ENCODE measurements at regions not wholly inside any gene's neighbourhood (a gene's known extent, or its start where the extent isn't known, plus 50 kb on each side); places are given as distances from the start of the nearest gene placed in this dataset.

DNA sequence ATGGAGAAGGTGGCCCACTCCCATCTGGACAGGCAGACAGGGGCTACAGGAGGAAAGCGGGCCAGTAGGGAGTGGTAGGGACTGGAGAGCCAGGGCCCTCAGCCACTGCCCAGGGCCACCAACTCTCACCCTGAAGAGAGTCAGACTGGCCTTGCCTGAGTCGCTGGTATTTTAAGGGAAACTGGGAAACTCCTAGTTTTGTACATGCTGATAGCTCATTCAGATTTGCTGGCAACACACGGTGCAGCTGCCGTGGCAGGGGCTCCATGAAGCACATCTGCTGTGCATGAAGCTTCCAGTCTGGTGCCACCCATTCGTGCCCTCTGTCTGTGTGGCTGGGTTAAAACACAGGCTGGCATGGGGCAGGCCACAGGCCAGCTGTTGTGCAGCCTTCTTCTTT lies 137.3 kb upstream of the GLI2 start:
- no peak for TF ChIP-seq EP300 (IDR thresholded peaks at IDR 0.05; ENCODE audit: borderline replicate concordance in 1 of 2, low read depth in 2 of 2, low read length in 2 of 2)
- TF ChIP-seq, protein P1, sequence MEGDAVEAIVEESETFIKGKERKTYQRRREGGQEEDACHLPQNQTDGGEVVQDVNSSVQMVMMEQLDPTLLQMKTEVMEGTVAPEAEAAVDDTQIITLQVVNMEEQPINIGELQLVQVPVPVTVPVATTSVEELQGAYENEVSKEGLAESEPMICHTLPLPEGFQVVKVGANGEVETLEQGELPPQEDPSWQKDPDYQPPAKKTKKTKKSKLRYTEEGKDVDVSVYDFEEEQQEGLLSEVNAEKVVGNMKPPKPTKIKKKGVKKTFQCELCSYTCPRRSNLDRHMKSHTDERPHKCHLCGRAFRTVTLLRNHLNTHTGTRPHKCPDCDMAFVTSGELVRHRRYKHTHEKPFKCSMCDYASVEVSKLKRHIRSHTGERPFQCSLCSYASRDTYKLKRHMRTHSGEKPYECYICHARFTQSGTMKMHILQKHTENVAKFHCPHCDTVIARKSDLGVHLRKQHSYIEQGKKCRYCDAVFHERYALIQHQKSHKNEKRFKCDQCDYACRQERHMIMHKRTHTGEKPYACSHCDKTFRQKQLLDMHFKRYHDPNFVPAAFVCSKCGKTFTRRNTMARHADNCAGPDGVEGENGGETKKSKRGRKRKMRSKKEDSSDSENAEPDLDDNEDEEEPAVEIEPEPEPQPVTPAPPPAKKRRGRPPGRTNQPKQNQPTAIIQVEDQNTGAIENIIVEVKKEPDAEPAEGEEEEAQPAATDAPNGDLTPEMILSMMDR (IDR thresholded peaks at IDR 0.05; ENCODE audit: control extremely low read depth in 1 of 3, insufficient read depth in 1 of 3, low read depth in 1 of 3, low read length in 3 of 3) = no peak
- TF ChIP-seq, protein P2, sequence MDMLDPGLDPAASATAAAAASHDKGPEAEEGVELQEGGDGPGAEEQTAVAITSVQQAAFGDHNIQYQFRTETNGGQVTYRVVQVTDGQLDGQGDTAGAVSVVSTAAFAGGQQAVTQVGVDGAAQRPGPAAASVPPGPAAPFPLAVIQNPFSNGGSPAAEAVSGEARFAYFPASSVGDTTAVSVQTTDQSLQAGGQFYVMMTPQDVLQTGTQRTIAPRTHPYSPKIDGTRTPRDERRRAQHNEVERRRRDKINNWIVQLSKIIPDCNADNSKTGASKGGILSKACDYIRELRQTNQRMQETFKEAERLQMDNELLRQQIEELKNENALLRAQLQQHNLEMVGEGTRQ (IDR thresholded peaks at IDR 0.05; ENCODE audit: low read length) = no peak
- TF ChIP-seq, protein P3, sequence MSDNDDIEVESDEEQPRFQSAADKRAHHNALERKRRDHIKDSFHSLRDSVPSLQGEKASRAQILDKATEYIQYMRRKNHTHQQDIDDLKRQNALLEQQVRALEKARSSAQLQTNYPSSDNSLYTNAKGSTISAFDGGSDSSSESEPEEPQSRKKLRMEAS (IDR thresholded peaks at IDR 0.05) = no peak
- no peak for TF ChIP-seq POLR2A (IDR thresholded peaks at IDR 0.05; ENCODE audit: control extremely low read depth in 1 of 2, low read depth in 2 of 2, low read length in 2 of 2)
- TF ChIP-seq, protein P4, sequence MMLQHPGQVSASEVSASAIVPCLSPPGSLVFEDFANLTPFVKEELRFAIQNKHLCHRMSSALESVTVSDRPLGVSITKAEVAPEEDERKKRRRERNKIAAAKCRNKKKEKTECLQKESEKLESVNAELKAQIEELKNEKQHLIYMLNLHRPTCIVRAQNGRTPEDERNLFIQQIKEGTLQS (IDR thresholded peaks at IDR 0.05; ENCODE audit: insufficient read depth, low read depth, low read length) = no peak
- TF ChIP-seq RFX5 (IDR thresholded peaks at IDR 0.05; ENCODE audit: borderline replicate concordance, low read depth, low read length) = no peak
- no peak for TF ChIP-seq JUND (IDR thresholded peaks at IDR 0.05; ENCODE audit: low read length)
- no peak for TF ChIP-seq RBBP5 (IDR thresholded peaks at IDR 0.05; ENCODE audit: borderline replicate concordance, low read depth, low read length)
- TF ChIP-seq, protein P5, sequence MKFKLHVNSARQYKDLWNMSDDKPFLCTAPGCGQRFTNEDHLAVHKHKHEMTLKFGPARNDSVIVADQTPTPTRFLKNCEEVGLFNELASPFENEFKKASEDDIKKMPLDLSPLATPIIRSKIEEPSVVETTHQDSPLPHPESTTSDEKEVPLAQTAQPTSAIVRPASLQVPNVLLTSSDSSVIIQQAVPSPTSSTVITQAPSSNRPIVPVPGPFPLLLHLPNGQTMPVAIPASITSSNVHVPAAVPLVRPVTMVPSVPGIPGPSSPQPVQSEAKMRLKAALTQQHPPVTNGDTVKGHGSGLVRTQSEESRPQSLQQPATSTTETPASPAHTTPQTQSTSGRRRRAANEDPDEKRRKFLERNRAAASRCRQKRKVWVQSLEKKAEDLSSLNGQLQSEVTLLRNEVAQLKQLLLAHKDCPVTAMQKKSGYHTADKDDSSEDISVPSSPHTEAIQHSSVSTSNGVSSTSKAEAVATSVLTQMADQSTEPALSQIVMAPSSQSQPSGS (IDR thresholded peaks at IDR 0.05; ENCODE audit: low read length) = no peak
